Sigmoid colon (tissue), 6 donors: ENCODE measurements at regions not wholly inside any gene's neighbourhood (a gene's known extent, or its start where the extent isn't known, plus 50 kb on each side); places are given as distances from the start of the nearest gene placed in this dataset.

Source experiments
- DNase-seq: peaks from one replicate; pipeline ENCODE4 v3.0.0-alpha.2; 2019
- H3K27ac ChIP-seq, 4 donors: fragments of 200-600 bp; sonication (generic); one replicate each; pipeline ENCODE4 v1.5.1; 2016 to 2019; ENCODE audit warnings: mild to moderate bottlenecking in 1 of 4
- H3K27me3 ChIP-seq, 3 donors: fragments of 200-600 bp; sonication (generic); one replicate each; pipeline ENCODE4 v1.5.1; 2019; ENCODE audit warnings: mild to moderate bottlenecking in 1 of 3
- H3K36me3 ChIP-seq, 4 donors: fragments of 200-600 bp; sonication (generic); one replicate each; pipeline ENCODE4 v1.5.1; 2016 to 2019
- H3K4me1 ChIP-seq, 4 donors: fragments of 200-600 bp; sonication (generic); one replicate each; pipeline ENCODE4 v1.5.1; 2017 to 2019
- H3K4me3 ChIP-seq, 4 donors: fragments of 200-600 bp; sonication (generic); one replicate each; pipeline ENCODE4 v1.5.1; 2017 to 2019; ENCODE audit warnings: mild to moderate bottlenecking in 2 of 4, moderate library complexity in 1 of 4
- H3K9me3 ChIP-seq, 4 donors: fragments of 200-600 bp in 3 of 4; sonication (generic) in 3 of 4; one replicate each; pipeline versions ENCODE4 v1.5.1 to v1.6.1; 2013 to 2019
- CTCF ChIP-seq, 4 experiments: fragments of 450-650 bp in 3 of 4; fragments of 200-600 bp in 1 of 4; IDR thresholded peaks; one replicate each; pipeline ENCODE4 v1.5.1; 2016 to 2019; ENCODE audit warnings: antibody characterized with exemption in 4 of 4, mild to moderate bottlenecking in 3 of 4, moderate library complexity in 2 of 4
- EP300 ChIP-seq, 4 donors: sonication (generic); formaldehyde crosslinking; IDR thresholded peaks; one replicate each; pipeline ENCODE4 v1.6.1; 2017; ENCODE audit warnings: antibody characterized with exemption in 4 of 4
- POLR2A ChIP-seq, 2 donors: fragments of 450-650 bp; IDR thresholded peaks; one replicate each; pipeline ENCODE4 v1.6.1; 2016; ENCODE audit warnings: antibody characterized with exemption in 2 of 2, mild to moderate bottlenecking in 2 of 2, moderate library complexity in 2 of 2
- POLR2AphosphoS5 ChIP-seq, 4 donors: sonication (generic); formaldehyde crosslinking; IDR thresholded peaks; one replicate each; pipeline ENCODE4 v1.6.1; 2017; ENCODE audit warnings: antibody characterized with exemption in 4 of 4
- WGBS, 2 donors: extraction: QIAGEN DNeasy Blood & Tissue Kit; methylation state at CpG; one replicate each; pipeline ENCODE4 v1.1.7; 2013; 5-methylcytosine and 5-hydroxymethylcytosine counted together
- intact Hi-C: fragments of 100-400 bp; cut with DNase I; formaldehyde crosslinking; loops from one replicate; pipeline ENCODE4 v1.15.1; 2023
- donor health status: healthy with polysubstance abuse.
- donor health status: healthy.

- Histone ChIP-seq H3K27ac (no peak overlapping the region), H3K36me3 (no peaks in the 10 kb centered on the region), H3K27me3 (no peaks in the 10 kb centered on the region), H3K4me3 (no peak overlapping the region), H3K4me1 (no peaks in the 10 kb centered on the region), H3K9me3 (no peaks in the 10 kb centered on the region)
- no peak for DNase-seq
- intact Hi-C loops = no loop called here
- no peak for TF ChIP-seq EP300 (IDR thresholded peaks at IDR 0.05)
- TF ChIP-seq CTCF (IDR thresholded peaks at IDR 0.05) = no peak
- no peak for TF ChIP-seq POLR2AphosphoS5 (IDR thresholded peaks at IDR 0.05)
- TF ChIP-seq POLR2A (IDR thresholded peaks at IDR 0.05) = no peak
- 76 to 82% methylated on average over 1 of the region's 1 CpG for WGBS, 2 donors
Measured at GRCh38 chr5:148774313-148774712, 52.1 kb upstream of the ADRB2 start.

GRCh38 chr5:148776261-148776660 lies 50.1 kb upstream of the ADRB2 start:
- Histone ChIP-seq H3K36me3 (no peaks in the 10 kb centered on the region), H3K27ac (no peak overlapping the region), H3K4me1 (no peaks in the 10 kb centered on the region), H3K27me3 (no peaks in the 10 kb centered on the region), H3K9me3 (no peaks in the 10 kb centered on the region), H3K4me3 (no peak overlapping the region)
- TF ChIP-seq EP300 (IDR thresholded peaks at IDR 0.05) (no peak), POLR2AphosphoS5 (IDR thresholded peaks at IDR 0.05) (no peak), CTCF (IDR thresholded peaks at IDR 0.05) (no peak), POLR2A (IDR thresholded peaks at IDR 0.05) (no peak)
- DNase-seq = no peak
- intact Hi-C loops = no loop called here
